GM12865 (cell line): ENCODE measurements at regions not wholly inside any gene's neighbourhood (a gene's known extent, or its start where the extent isn't known, plus 50 kb on each side); places are given as distances from the start of the nearest gene placed in this dataset.
"Not testable (repeated sequence)": the region's sequence is repeated elsewhere in the genome, so short reads cannot be mapped to it uniquely, and the experiment has no call there.

Experiments used
- DNase-seq: peaks from one replicate; pipeline ENCODE4 v3.0.0; 2010; ENCODE audit warnings: low read depth
- H3K4me3 ChIP-seq: 2 replicates; pipeline ENCODE4 v1.5.1; 2011; ENCODE audit warnings: mild to moderate bottlenecking, low read depth, low read length, control low read depth

GRCh38 chr9:62909447-62909846, 1719.6 kb downstream of the SPATA31A7 start:
- not testable (repeated sequence) for DNase-seq, H3K4me3 ChIP-seq

- not testable (repeated sequence) for DNase-seq, H3K4me3 ChIP-seq
These were observed 1722.4 kb downstream of the SPATA31A7 start for GRCh38 chr9:62912278-62912677.

GRCh38 chr9:62915168-62915567, 1725.3 kb downstream of the SPATA31A7 start:
- H3K4me3 ChIP-seq, DNase-seq: not testable (repeated sequence)

- H3K4me3 ChIP-seq, DNase-seq: not testable (repeated sequence)
These were observed 1725.8 kb downstream of the SPATA31A7 start for GRCh38 chr9:62915661-62916060.

- DNase-seq, H3K4me3 ChIP-seq: not testable (repeated sequence)
These were observed 1729.0 kb downstream of the SPATA31A7 start for GRCh38 chr9:62918648-62919385.

GRCh38 chr9:62931484-62931883, 1741.6 kb downstream of the SPATA31A7 start:
- not testable (repeated sequence) for DNase-seq

GRCh38 chr9:62952840-62953239, 1763.0 kb downstream of the SPATA31A7 start:
- not testable (repeated sequence) for DNase-seq, H3K4me3 ChIP-seq

More at GRCh38 chr9:62931484-62931883, 1741.6 kb downstream of the SPATA31A7 start:
- H3K4me3 ChIP-seq, result not testable (repeated sequence)
